Body of pancreas (tissue), 4 donors: ENCODE measurements at regions not wholly inside any gene's neighbourhood (a gene's known extent, or its start where the extent isn't known, plus 50 kb on each side); places are given as distances from the start of the nearest gene placed in this dataset.
"Not testable (repeated sequence)": the region's sequence is repeated elsewhere in the genome, so short reads cannot be mapped to it uniquely, and the experiment has no call there.

ENCODE experiments used
- ATAC-seq: fragments of 150-250 bp; one replicate; pipeline ENCODE4 v1.9.1; 2016
- DNase-seq, 4 donors: peaks; one replicate each; pipeline ENCODE4 v3.0.0-alpha.2; 2019
- H3K27ac ChIP-seq, 4 donors: fragments of 200-600 bp; sonication (generic); 1 replicate in 3 of 4; 2 replicates in 1 of 4; pipeline versions ENCODE4 v1.5.1 to v1.6.1; 2016 to 2019; ENCODE audit warnings: mild to moderate bottlenecking in 1 of 4, mixed read lengths in 1 of 4, moderate library complexity in 1 of 4
- H3K27me3 ChIP-seq, 2 donors: fragments of 200-600 bp; sonication (generic); one replicate each; pipeline ENCODE4 v1.6.0; 2016; ENCODE audit warnings: mild to moderate bottlenecking in 1 of 2
- H3K36me3 ChIP-seq, 2 donors: fragments of 200-600 bp; sonication (generic); replicated peaks in 1 of 2; 2 replicates each; pipeline ENCODE4 v1.5.1; 2016; ENCODE audit warnings: low read depth in 2 of 2; ENCODE audit not compliant: insufficient read depth in 1 of 2
- H3K4me1 ChIP-seq: fragments of 200-600 bp; sonication (generic); one replicate; pipeline ENCODE4 v1.6.0; 2016
- H3K4me3 ChIP-seq, 2 donors: fragments of 200-600 bp; sonication (generic); 1 replicate in 1 of 2; 2 replicates in 1 of 2; pipeline ENCODE4 v1.5.1; 2016 to 2019
- H3K9me3 ChIP-seq, 3 donors: fragments of 200-600 bp; sonication (generic); 1 replicate in 2 of 3; 2 replicates in 1 of 3; pipeline ENCODE4 v1.5.1; 2016
- POLR2A ChIP-seq, 3 donors: fragments of 450-650 bp; IDR thresholded peaks; one replicate each; pipeline ENCODE4 v1.6.1; 2016; ENCODE audit warnings: antibody characterized with exemption in 3 of 3, mild to moderate bottlenecking in 2 of 3
- WGBS, 2 donors: methylation state at CpG; one replicate each; pipeline ENCODE4 v1.1.5; 2017; 5-methylcytosine and 5-hydroxymethylcytosine counted together
- intact Hi-C: fragments of 100-400 bp; cut with DNase I; formaldehyde crosslinking; loops from one replicate; pipeline ENCODE4 v1.15.1; 2023
- TF ChIP-seq, protein P1 (sequence below), 7 experiments: fragments of 450-650 bp in 4 of 7; fragments of 200-600 bp in 3 of 7; sonication (generic) in 3 of 7; IDR thresholded peaks; one replicate each; pipeline ENCODE4 v1.5.1; 2016 to 2019; ENCODE audit warnings: antibody characterized with exemption in 7 of 7

DNA sequence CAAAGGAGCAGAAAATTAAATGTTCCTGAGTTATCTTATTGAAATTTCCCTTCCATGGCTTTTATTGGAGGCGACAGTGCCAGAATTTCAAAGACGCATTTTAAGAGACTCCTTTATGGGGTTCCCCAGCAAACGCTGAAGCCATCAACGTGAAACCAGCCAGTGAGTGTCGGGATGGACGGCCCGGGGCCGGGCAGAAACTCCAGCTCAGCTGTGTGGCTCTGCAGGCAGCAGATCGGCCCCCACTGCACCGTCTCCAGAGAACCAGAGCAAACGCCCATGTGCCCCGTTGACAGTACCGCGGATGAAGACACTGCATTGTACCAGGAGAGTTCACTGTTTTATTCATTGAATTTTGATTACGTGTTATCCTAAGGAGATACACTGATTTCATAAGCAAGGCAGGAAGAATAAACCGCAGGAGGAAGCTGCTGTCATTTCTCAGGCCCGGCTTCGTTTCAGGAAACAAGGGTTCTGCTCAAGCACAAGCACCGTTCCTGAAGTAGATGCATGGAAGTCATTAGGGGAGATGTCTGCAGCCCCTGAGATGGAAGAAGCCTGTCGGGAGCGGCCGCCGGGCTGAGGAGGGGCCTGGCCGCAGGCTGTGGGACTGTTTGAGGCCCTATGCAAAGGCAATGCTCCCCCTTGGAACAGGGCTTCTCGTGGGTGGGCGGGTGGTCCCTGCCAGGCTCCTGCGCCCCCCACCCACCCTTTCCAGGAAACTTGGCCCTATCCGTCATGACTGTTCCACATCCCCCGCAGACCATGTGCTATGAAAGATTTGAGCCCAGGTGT, 639.7 kb downstream of the TBC1D22A start:
- 63 to 82% methylated on average over 29 of the region's 29 CpGs for WGBS, 2 donors
- ATAC-seq: no peak
- Histone ChIP-seq H3K36me3 (no peaks in the 10 kb centered on the region), H3K9me3 (no peaks in the 10 kb centered on the region), H3K27ac (no peak overlapping the region), H3K27me3 (no peaks in the 10 kb centered on the region), H3K4me3 (no peak overlapping the region), H3K4me1 (no peaks in the 10 kb centered on the region)
- intact Hi-C loops: no loop called here
- no peak for DNase-seq
- TF ChIP-seq, protein P1, sequence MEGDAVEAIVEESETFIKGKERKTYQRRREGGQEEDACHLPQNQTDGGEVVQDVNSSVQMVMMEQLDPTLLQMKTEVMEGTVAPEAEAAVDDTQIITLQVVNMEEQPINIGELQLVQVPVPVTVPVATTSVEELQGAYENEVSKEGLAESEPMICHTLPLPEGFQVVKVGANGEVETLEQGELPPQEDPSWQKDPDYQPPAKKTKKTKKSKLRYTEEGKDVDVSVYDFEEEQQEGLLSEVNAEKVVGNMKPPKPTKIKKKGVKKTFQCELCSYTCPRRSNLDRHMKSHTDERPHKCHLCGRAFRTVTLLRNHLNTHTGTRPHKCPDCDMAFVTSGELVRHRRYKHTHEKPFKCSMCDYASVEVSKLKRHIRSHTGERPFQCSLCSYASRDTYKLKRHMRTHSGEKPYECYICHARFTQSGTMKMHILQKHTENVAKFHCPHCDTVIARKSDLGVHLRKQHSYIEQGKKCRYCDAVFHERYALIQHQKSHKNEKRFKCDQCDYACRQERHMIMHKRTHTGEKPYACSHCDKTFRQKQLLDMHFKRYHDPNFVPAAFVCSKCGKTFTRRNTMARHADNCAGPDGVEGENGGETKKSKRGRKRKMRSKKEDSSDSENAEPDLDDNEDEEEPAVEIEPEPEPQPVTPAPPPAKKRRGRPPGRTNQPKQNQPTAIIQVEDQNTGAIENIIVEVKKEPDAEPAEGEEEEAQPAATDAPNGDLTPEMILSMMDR (IDR thresholded peaks at IDR 0.05): no peak
- TF ChIP-seq POLR2A (IDR thresholded peaks at IDR 0.05): no peak

DNA sequence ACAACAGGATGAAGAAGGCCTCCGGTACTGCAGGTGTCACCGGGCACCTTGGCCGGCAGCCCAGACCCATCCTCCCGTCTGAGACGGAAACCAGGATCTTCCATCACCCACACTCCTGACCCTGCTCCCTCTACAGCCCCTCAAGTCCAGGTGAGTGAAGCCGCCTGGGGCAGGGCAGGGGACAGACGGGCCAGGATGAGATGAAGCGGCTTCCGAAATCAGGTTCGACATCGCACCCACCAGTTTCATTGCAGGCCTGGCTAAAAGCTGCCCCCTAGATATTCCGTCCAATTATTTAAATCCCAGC, 639.1 kb downstream of the TBC1D22A start:
- no peak for ATAC-seq
- H3K27ac ChIP-seq: no peak overlapping the region
- H3K27me3 ChIP-seq: no peaks in the 10 kb centered on the region
- no peaks in the 10 kb centered on the region for H3K36me3 ChIP-seq
- DNase-seq: no peak
- no peaks in the 10 kb centered on the region for H3K4me1 ChIP-seq
- intact Hi-C loops: no loop called here
- no peaks in the 10 kb centered on the region for H3K9me3 ChIP-seq
- 77 to 94% methylated on average over 11 to 12 of the region's 12 CpGs for WGBS, 2 donors
- no peak overlapping the region for H3K4me3 ChIP-seq
- TF ChIP-seq, protein P1 (IDR thresholded peaks at IDR 0.05): no peak
- no peak for TF ChIP-seq POLR2A (IDR thresholded peaks at IDR 0.05)

DNA sequence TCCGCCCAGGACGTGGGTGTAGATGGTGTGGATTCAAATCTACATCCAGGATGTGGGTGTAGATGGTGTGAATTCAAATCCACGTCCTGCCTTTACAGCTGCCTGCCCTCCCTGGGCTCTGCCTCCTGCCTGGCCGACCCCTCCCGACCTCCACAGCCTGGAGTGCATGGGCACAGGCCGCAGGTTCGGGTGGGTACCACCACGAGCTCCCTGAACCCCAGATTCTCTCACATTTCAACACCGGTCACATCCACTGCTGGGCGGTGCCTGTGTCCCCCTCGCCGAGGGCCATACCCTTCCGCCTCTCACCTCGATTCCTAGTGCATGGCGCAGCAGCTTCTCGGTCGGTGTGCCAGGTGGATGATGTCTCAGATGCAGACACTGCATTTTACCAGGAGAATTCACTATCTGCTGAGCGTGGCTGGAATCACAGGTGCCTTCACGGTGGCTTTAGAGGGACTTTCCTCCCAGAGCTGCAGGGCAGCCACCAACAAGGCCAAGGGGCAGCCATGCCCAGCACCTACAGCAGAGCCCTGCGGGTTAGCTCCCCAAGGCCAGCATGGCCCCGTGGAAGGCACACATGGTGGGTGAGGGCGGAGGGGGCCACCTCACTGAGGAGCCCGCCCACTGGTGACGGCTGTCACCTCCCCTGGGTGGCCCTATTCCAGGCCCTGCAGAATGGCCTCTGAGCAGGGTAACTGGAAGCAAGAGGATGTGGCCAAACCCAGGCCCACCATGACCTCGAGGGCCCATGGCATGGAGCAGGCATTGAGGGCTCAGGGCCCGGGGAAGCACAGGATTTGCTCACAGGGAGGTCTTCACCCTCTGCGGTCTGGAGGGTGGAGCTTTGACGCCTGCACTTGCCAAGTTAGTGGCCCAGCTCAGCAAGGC, 638.5 kb downstream of the TBC1D22A start:
- Histone ChIP-seq H3K9me3 (no peaks in the 10 kb centered on the region), H3K27me3 (no peaks in the 10 kb centered on the region), H3K36me3 (no peaks in the 10 kb centered on the region), H3K27ac (no peak overlapping the region), H3K4me3 (no peak overlapping the region), H3K4me1 (no peaks in the 10 kb centered on the region)
- ATAC-seq (no peak), DNase-seq (no peak)
- TF ChIP-seq, protein P1 (IDR thresholded peaks at IDR 0.05): no peak
- no peak for TF ChIP-seq POLR2A (IDR thresholded peaks at IDR 0.05)
- WGBS, 2 donors: 74 to 80% methylated on average over 16 to 28 of the region's 28 CpGs
- intact Hi-C loops: no loop called here

- H3K27me3 ChIP-seq, ATAC-seq, H3K9me3 ChIP-seq, H3K4me1 ChIP-seq, H3K27ac ChIP-seq, H3K4me3 ChIP-seq, DNase-seq, intact Hi-C loops, H3K36me3 ChIP-seq: not testable (repeated sequence)
- 75% methylated on average over 4 of the region's 10 CpGs; no CpG with 5 or more reads in 1 of the 2 donors for WGBS, 2 donors
Observed at GRCh38 chr22:47400131-47400530, 637.7 kb downstream of the TBC1D22A start.

DNA sequence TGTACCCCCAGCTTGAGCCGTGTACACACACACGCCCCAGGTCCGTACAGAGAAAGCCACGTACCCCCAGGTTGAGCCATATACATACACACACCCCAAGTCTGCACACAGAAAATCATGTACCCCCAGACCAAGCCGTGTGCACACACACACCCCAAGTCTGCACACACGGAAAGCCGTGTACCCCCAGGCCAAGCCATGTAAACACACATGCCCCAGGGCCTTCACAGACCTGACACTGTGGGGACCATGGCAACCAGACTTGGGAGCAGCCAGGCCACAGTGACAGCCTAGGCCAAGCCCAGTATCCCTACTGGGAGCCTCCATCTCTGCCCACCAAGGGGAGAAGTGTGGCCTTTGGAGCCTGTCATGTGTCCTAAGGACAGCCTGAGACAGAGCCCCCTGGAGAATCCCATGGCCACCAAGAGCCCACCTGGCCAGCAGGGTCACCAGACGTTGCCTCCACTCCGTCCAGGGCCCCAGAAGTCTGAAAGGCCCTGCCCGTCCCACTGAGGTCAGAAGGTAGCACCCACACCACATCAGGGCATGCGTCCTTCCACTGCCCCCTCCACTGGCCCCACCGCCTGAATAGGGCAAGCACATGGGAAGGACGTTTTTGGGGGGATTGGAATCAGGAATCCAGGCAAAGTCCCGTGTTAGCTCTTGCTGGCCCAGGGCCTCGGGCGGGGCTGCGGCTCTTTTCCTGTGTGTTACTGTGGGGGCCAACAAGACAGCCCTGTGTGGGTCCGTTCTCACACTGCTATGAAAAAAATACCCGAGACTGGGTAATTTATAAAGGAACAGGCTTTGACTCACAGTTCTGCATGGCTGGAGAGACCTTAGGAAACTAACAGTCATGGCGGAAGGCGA, 636.7 kb downstream of the TBC1D22A start:
- no peak for ATAC-seq
- H3K27me3 ChIP-seq: no peaks in the 10 kb centered on the region
- no peaks in the 10 kb centered on the region for H3K36me3 ChIP-seq
- no peaks in the 10 kb centered on the region for H3K9me3 ChIP-seq
- WGBS, 2 donors: 64 to 78% methylated on average over 20 to 21 of the region's 21 CpGs
- no peak overlapping the region for H3K27ac ChIP-seq
- H3K4me3 ChIP-seq: no peak overlapping the region
- no peaks in the 10 kb centered on the region for H3K4me1 ChIP-seq
- intact Hi-C loops: no loop called here
- DNase-seq: no peak
- TF ChIP-seq, protein P1 (IDR thresholded peaks at IDR 0.05): no peak
- TF ChIP-seq POLR2A (IDR thresholded peaks at IDR 0.05): no peak
